Heart left ventricle (tissue), 14 donors: ENCODE measurements at regions not wholly inside any gene's neighbourhood (a gene's known extent, or its start where the extent isn't known, plus 50 kb on each side); places are given as distances from the start of the nearest gene placed in this dataset.

Experiments
- ATAC-seq, 4 donors: fragments of 200-7000 bp; cut with Tn5 transposase; one replicate each; pipeline ENCODE4 v1.9.1; 2020 to 2022; ENCODE audit warnings: moderate library complexity in 4 of 4, mild to moderate bottlenecking in 3 of 4, moderate number of reproducible peaks in 1 of 4
- DNase-seq, 5 donors: peaks; one replicate each; pipeline ENCODE4 v3.0.0-alpha.2; 2020
- H3K27ac ChIP-seq, 12 donors: fragments of 200-600 bp; sonication (generic) in 4 of 12; one replicate each; pipeline versions ENCODE4 v1.5.0 to v1.8.0; 2016 to 2022; ENCODE audit warnings: mild to moderate bottlenecking in 2 of 12
- H3K27me3 ChIP-seq, 9 donors: fragments of 200-600 bp; sonication (generic) in 2 of 9; one replicate each; pipeline versions ENCODE4 v1.5.1 to v1.8.0; 2016 to 2022; ENCODE audit warnings: mild to moderate bottlenecking in 3 of 9
- H3K36me3 ChIP-seq, 9 donors: fragments of 200-600 bp; sonication (generic) in 2 of 9; one replicate each; pipeline versions ENCODE4 v1.5.0 to v1.8.0; 2018 to 2022; ENCODE audit warnings: mild to moderate bottlenecking in 2 of 9
- H3K4me1 ChIP-seq, 12 donors: fragments of 200-600 bp; sonication (generic) in 4 of 12; one replicate each; pipeline versions ENCODE4 v1.5.0 to v1.8.0; 2016 to 2022; ENCODE audit warnings: mild to moderate bottlenecking in 3 of 12
- H3K4me3 ChIP-seq, 12 donors: fragments of 200-600 bp; sonication (generic) in 4 of 12; one replicate each; pipeline versions ENCODE4 v1.5.0 to v1.8.0; 2017 to 2022; ENCODE audit warnings: mild to moderate bottlenecking in 9 of 12, moderate library complexity in 4 of 12
- H3K9me3 ChIP-seq, 12 donors: fragments of 200-600 bp; sonication (generic) in 4 of 12; one replicate each; pipeline versions ENCODE4 v1.5.0 to v1.8.0; 2016 to 2022; ENCODE audit warnings: mild to moderate bottlenecking in 1 of 12
- POLR2A ChIP-seq, 2 donors: fragments of 450-650 bp; IDR thresholded peaks; one replicate each; pipeline ENCODE4 v1.6.1; 2017; ENCODE audit warnings: antibody characterized with exemption in 2 of 2, mild to moderate bottlenecking in 2 of 2, moderate library complexity in 2 of 2
- intact Hi-C, 10 donors: fragments of 100-400 bp; cut with DNase I; formaldehyde crosslinking; loops; one replicate each; pipeline versions ENCODE4 v1.11.1 to v1.14.2; 2022
- TF ChIP-seq, protein P1 (sequence below), 12 donors: fragments of 200-600 bp; sonication (generic) in 4 of 12; IDR thresholded peaks; one replicate each; pipeline versions ENCODE4 v1.5.0 to v1.8.0; 2018 to 2022; ENCODE audit warnings: antibody characterized with exemption in 12 of 12, mild to moderate bottlenecking in 5 of 12
- donor health status: ischemic (EF 13 %, LVEDD 7.1; RV severe dilation, severe dysfunction).
- donor health status: DM: no; HTN: yes; CAD: no.
- donor health status: DM: no; HTN: no; CAD: no.
- donor health status: ischemic (EF 25% LVEDD 6.9; RV normal size, moderate dysfunction).
- donor health status: ischemic (EF 25% LVEDD 5.7; RV mildly dilated, moderate dysfunction).
- donor health status: DM: yes; HTN: yes; CAD: no.
- donor health status: ischemic (EF 35%, LVEDD 5.7; RV mildly dilated, moderate dysfunction).
- donor health status: nonischemic (EF 11% LVEDD 7.7; RV severe dilation, severe dysfunction).
- donor health status: DM: yes; HTN: yes; CAD: no.
- donor health status: PGD.
- donor health status: ischemic (EF 29% LVEDD 5.4; RV normal size, mild dysfunction).
- donor health status: nonischemic (EF 23%, LVEDD 6.1; RV moderate dilation, normal function).

DNA sequence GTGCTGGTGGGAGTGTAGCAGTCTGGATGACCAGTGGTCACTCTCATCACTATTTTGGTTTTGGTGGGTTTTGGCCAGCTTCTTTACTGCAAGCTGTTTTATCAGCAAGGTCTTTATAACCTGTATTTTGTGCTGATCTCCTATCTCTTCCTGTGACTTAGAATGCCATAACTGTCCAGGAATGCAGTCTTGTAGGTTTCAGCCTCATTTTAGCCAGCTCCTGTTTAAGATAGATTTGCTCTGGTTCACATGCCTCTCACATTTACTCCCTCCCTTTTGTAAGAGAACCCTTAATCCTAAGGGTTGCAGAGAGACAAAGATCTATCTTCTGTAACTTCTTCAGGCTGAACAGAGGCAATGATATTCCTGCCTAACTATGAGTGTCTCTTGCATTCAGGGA, 51.2 kb upstream of the INHBA start:
- no peaks in the 10 kb centered on the region for H3K4me1 ChIP-seq
- H3K9me3 ChIP-seq: peaks cover 0 to 34% (median 13%) of the 10 kb centered on the region in 12 donors
- no peaks in the 10 kb centered on the region for H3K27me3 ChIP-seq
- H3K36me3 ChIP-seq: no peaks in the 10 kb centered on the region
- intact Hi-C loops: no loop called here
- H3K27ac ChIP-seq: no peak overlapping the region
- no peak overlapping the region for H3K4me3 ChIP-seq
- ATAC-seq: no peak
- no peak for TF ChIP-seq POLR2A (IDR thresholded peaks at IDR 0.05)
- TF ChIP-seq, protein P1, sequence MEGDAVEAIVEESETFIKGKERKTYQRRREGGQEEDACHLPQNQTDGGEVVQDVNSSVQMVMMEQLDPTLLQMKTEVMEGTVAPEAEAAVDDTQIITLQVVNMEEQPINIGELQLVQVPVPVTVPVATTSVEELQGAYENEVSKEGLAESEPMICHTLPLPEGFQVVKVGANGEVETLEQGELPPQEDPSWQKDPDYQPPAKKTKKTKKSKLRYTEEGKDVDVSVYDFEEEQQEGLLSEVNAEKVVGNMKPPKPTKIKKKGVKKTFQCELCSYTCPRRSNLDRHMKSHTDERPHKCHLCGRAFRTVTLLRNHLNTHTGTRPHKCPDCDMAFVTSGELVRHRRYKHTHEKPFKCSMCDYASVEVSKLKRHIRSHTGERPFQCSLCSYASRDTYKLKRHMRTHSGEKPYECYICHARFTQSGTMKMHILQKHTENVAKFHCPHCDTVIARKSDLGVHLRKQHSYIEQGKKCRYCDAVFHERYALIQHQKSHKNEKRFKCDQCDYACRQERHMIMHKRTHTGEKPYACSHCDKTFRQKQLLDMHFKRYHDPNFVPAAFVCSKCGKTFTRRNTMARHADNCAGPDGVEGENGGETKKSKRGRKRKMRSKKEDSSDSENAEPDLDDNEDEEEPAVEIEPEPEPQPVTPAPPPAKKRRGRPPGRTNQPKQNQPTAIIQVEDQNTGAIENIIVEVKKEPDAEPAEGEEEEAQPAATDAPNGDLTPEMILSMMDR (IDR thresholded peaks at IDR 0.05): no peak
- DNase-seq: no peak
